ENCODE measurements at regions not wholly inside any gene's neighbourhood (a gene's known extent, or its start where the extent isn't known, plus 50 kb on each side); places are given as distances from the start of the nearest gene placed in this dataset.

- TF ChIP-seq ZNF404 (tag by site-specific recombination; IDR thresholded peaks at IDR 0.05) (no peak), ZNF518A (tag by site-specific recombination; conservative IDR thresholded peaks at IDR 0.05; ENCODE audit: low read depth) (no peak), CTCF (tag by site-specific recombination; IDR thresholded peaks at IDR 0.05) (no peak), HOXA7 (CRISPR knock-in tag; IDR thresholded peaks at IDR 0.05; ENCODE audit: borderline replicate concordance) (no peak), ZNF639 (tag by site-specific recombination; IDR thresholded peaks at IDR 0.05) (no peak), ZNF202 (tag by site-specific recombination; IDR thresholded peaks at IDR 0.05; ENCODE audit: borderline replicate concordance) (no peak), KLF7 (tag by site-specific recombination; IDR thresholded peaks at IDR 0.05; ENCODE audit: borderline replicate concordance) (no peak), TCF7L2 (IDR thresholded peaks at IDR 0.05; ENCODE audit: borderline replicate concordance, low read depth, low read length) (no peak), PBX3 (CRISPR knock-in tag; IDR thresholded peaks at IDR 0.05) (no peak), TRIM28 (IDR thresholded peaks at IDR 0.05; ENCODE audit: borderline replicate concordance, low read length) (0 out of 2 replicates have a peak, but pooled peaks have one; percentile 14), ZNF654 (tag by site-specific recombination; IDR thresholded peaks at IDR 0.05; ENCODE audit: low read depth) (no peak), MYNN (tag by site-specific recombination; IDR thresholded peaks at IDR 0.05; ENCODE audit: borderline replicate concordance) (no peak)
Observed at GRCh38 chr13:79149210-79149609, 256.8 kb downstream of the RBM26 start.
